A673 (cell line): ENCODE measurements at regions not wholly inside any gene's neighbourhood (a gene's known extent, or its start where the extent isn't known, plus 50 kb on each side); places are given as distances from the start of the nearest gene placed in this dataset.

Experiments used
- CTCF ChIP-seq: fragments of 300-800, 200-600 bp; sonication (generic); conservative IDR thresholded peaks from 2 replicates; pipeline ENCODE4 v1.5.1; 2017; ENCODE audit warnings: low read depth, mild to moderate bottlenecking, antibody characterized with exemption, low read length, moderate library complexity, mixed read lengths
- EZH2 ChIP-seq: fragments of 200-600 bp; sonication (generic); IDR thresholded peaks from 2 replicates; pipeline ENCODE4 v1.6.1; 2017; ENCODE audit warnings: borderline replicate concordance, low read depth, mild to moderate bottlenecking, mixed read lengths, antibody characterized with exemption, low read length; ENCODE audit not compliant: poor library complexity, severe bottlenecking

GRCh38 chr2:20536619-20537422 is 89.9 kb downstream of the RHOB start:
- TF ChIP-seq CTCF (no peak), EZH2 (no peak)
